ENCODE measurements at regions not wholly inside any gene's neighbourhood (a gene's known extent, or its start where the extent isn't known, plus 50 kb on each side); places are given as distances from the start of the nearest gene placed in this dataset.

DNA sequence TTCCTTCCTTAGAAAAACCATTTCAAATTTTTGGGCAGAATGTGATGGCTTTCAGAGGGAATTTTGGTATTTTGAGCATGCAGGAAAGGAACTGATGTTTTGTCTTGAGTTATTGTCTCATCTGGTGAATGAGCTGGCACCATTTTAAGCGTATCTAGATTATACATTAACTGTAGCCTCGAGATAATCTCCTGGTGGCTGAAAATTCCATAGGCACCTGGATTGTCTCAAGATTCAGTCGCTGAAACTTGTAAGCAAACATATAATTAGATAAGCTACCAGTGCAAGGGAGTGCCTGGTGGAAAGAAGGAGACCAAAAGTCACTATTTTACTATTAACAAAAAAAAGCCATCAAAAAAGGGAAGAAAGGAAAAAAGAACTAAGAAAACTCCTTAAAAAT is 687.8 kb upstream of the DDX18 start:
- TF ChIP-seq, protein P1, sequence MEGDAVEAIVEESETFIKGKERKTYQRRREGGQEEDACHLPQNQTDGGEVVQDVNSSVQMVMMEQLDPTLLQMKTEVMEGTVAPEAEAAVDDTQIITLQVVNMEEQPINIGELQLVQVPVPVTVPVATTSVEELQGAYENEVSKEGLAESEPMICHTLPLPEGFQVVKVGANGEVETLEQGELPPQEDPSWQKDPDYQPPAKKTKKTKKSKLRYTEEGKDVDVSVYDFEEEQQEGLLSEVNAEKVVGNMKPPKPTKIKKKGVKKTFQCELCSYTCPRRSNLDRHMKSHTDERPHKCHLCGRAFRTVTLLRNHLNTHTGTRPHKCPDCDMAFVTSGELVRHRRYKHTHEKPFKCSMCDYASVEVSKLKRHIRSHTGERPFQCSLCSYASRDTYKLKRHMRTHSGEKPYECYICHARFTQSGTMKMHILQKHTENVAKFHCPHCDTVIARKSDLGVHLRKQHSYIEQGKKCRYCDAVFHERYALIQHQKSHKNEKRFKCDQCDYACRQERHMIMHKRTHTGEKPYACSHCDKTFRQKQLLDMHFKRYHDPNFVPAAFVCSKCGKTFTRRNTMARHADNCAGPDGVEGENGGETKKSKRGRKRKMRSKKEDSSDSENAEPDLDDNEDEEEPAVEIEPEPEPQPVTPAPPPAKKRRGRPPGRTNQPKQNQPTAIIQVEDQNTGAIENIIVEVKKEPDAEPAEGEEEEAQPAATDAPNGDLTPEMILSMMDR (IDR thresholded peaks at IDR 0.05): no peak
- no peak for DNase-seq
- ChIA-PET POLR2A (no interaction called here), CTCF (no interaction called here)
- Mint-ChIP-seq H3K4me3 (no peak overlapping the region), H3K4me1 (ENCODE audit: low read depth) (no peaks in the 10 kb centered on the region), H3K36me3 (ENCODE audit: low read depth) (no peaks in the 10 kb centered on the region), H3K27ac (no peak overlapping the region), H3K9me3 (peaks cover 8% of the 10 kb centered on the region), H3K27me3 (no peaks in the 10 kb centered on the region)
- no peak for ATAC-seq
- intact Hi-C loops (cut with micrococcal nuclease): no loop called here

DNA sequence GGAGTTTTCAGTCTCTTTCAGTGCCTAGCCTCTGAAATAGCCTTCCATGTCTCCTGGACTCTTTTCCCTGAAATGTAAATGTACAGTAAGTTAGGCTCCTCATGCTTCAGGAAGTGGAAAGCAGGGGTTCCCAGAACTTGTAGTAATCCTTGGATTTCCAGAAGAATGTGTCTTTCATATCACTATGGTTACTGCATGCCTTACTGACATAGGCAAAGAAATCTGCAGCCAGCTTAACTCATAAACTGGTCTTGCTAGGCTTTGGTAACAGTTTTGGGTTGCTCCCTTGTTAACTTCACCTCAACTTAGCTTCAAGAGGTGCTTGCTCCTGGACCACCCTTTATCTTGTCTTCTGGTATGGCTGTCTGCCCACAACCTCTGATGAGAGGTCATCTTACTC is 686.8 kb upstream of the DDX18 start:
- intact Hi-C loops (cut with micrococcal nuclease): no loop called here
- no peaks in the 10 kb centered on the region for H3K36me3 Mint-ChIP-seq (ENCODE audit: low read depth)
- CTCF ChIA-PET: no interaction called here

DNA sequence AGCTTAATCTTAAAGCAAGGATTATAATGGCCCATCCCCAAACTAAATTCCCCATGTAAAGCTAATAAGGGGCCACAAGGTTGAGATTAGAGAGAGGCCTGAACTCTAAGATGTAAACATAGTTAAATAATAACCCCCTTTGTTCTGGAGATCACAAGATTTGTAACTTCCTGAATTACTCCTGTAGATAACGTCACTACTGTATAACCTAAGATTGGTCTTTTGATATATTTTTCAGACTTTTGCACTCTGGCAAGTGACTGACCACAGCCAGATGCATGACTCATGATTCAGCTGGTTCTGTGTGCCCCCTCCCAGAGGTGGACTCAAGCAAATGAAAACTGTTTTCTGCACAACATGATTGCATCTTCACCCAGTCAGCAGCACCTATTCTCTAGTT is 686.0 kb upstream of the DDX18 start:
- intact Hi-C loops (cut with micrococcal nuclease): no loop called here
- H3K9me3 Mint-ChIP-seq: peaks cover 8% of the 10 kb centered on the region
- no peaks in the 10 kb centered on the region for H3K36me3 Mint-ChIP-seq (ENCODE audit: low read depth)
- ChIA-PET POLR2A (no interaction called here), CTCF (no interaction called here)
- H3K27me3 Mint-ChIP-seq: no peaks in the 10 kb centered on the region
- no peak for DNase-seq
- no peak for ATAC-seq
- no peaks in the 10 kb centered on the region for H3K4me1 Mint-ChIP-seq (ENCODE audit: low read depth)
- no peak overlapping the region for H3K27ac Mint-ChIP-seq
- TF ChIP-seq, protein P1 (IDR thresholded peaks at IDR 0.05): no peak
- H3K4me3 Mint-ChIP-seq: no peak overlapping the region

More for the DNA sequence above, 686.8 kb upstream of the DDX18 start:
- TF ChIP-seq, protein P1 (IDR thresholded peaks at IDR 0.05): no peak
- no peak overlapping the region for H3K27ac Mint-ChIP-seq
- H3K9me3 Mint-ChIP-seq: peaks cover 8% of the 10 kb centered on the region
- H3K4me1 Mint-ChIP-seq (ENCODE audit: low read depth): no peaks in the 10 kb centered on the region
- DNase-seq (no peak), ATAC-seq (no peak)
- POLR2A ChIA-PET: no interaction called here
- no peaks in the 10 kb centered on the region for H3K27me3 Mint-ChIP-seq
- H3K4me3 Mint-ChIP-seq: no peak overlapping the region

DNA sequence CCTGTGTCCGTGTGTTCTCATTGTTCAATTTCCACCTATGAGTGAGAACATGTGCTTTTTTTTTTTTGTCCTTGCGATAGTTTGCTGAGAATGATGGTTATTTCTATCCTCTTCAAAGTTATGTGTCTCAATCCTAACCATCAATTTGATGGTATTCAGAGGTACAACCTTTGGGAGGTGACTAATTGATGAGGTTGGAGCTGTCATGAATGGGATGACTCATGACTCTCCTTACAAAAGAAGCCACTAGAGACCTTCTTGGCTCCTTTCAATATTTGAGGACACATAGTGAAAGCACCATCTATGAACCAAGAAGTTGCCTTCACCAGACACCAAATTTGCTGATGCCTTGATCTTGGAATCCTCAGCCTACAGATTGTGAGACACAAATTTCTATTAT is 677.1 kb upstream of the DDX18 start:
- Mint-ChIP-seq H3K4me1 (ENCODE audit: low read depth) (no peaks in the 10 kb centered on the region), H3K9me3 (peaks cover 6% of the 10 kb centered on the region), H3K27ac (no peak overlapping the region), H3K36me3 (ENCODE audit: low read depth) (no peaks in the 10 kb centered on the region), H3K27me3 (no peaks in the 10 kb centered on the region), H3K4me3 (no peak overlapping the region)
- TF ChIP-seq, protein P1 (IDR thresholded peaks at IDR 0.05): no peak
- CTCF ChIA-PET: no interaction called here
- intact Hi-C loops (cut with micrococcal nuclease): no loop called here
- DNase-seq (no peak), ATAC-seq (no peak)
- POLR2A ChIA-PET: no interaction called here

DNA sequence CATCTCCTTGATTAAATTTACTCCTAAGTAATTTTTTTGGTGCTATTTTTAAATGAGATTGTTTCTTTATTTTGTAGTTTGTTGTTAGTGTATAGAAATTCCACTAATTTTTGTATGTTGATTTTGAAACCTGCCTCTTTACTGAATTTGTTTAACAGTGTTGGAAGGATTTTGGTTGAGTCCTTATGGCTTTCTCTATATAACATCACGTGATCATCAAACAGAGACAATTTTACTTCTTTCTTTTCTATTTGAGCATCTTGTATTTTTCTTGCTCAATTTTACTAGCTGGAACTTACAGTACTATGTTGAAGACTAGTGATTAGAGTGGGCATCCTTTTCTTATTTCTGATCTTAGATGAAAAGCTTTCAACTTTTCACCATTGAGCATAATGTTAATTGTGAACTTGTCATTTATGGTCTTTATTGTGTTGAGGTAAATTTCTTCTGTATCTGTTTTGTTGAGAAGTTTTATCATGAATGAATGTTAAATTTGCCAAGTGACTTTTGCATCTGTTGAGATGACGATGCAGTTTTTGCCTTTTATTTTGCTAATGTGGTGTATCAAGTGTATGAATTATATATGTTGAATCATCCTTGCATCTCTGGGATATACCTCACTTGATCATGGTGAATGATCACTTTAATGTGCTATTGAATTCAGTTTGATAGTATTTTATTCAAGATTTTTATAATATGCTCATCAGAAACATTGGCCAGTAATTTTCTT is 645.3 kb upstream of the DDX18 start:
- no peak for ATAC-seq
- peaks cover 27% of the 10 kb centered on the region for H3K9me3 Mint-ChIP-seq
- ChIA-PET POLR2A (interaction anchor here (0.7 kb wide), 1 partner anchor 249 kb away, joined by 3 read pairs; no protein-coding TSS in a partner anchor), CTCF (no interaction called here)
- no peaks in the 10 kb centered on the region for H3K27me3 Mint-ChIP-seq
- DNase-seq: no peak
- no peaks in the 10 kb centered on the region for H3K4me1 Mint-ChIP-seq (ENCODE audit: low read depth)
- TF ChIP-seq, protein P1 (IDR thresholded peaks at IDR 0.05): no peak
- intact Hi-C loops (cut with micrococcal nuclease): no loop called here
- no peaks in the 10 kb centered on the region for H3K36me3 Mint-ChIP-seq (ENCODE audit: low read depth)
- H3K4me3 Mint-ChIP-seq: no peak overlapping the region
- H3K27ac Mint-ChIP-seq: no peak overlapping the region
